HG03139 (cell line): ENCODE measurements at regions not wholly inside any gene's neighbourhood (a gene's known extent, or its start where the extent isn't known, plus 50 kb on each side); places are given as distances from the start of the nearest gene placed in this dataset.

ENCODE experiments used
- ATAC-seq: cut with Tn5 transposase; IDR thresholded peaks from one replicate; pipeline ENCODE4 v1.9.1; 2021; ENCODE audit not compliant: unreplicated experiment

DNA sequence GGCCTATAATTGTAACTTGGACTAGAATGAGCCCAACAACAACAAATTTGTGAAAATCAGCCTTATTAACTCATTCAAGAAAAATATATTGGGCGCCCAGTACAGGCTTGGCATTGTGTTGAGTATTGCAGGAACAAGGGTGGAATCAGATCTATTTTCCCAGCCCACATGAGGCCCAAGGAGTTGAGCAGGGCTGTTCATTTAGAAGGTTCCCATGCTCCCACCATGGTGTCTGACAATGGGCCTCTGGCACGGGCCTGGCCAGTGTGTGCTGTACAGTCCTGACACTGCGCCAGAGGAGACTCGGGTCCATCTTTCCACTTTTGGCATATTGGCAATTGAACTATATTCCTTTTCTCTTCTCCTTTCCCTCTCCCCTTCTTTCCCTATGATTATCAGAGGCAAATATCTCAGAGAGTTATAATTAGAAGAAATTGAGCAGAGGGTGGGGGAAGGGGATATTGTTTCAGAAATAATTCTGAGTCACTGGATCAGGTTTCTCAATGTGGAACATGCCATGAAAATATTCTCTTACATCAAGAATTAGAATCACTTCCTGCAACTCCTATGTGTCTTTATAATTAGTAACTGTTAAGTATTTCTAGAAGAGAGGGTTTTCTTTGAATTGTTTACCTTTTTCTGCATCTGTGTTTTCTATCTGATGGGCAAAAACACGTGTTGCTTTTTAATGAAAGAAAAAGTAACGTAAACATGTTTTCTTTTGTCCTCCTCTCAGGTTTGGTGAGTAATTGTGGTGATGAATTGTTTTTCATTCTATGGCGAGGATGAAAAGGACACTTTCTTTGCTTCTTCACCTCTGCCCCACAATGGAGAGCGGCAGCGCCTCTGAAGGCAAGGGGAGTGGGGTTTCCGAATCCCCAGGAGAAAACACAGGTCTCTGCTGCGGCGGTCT, 209.4 kb downstream of the FOXA2 start:
- no peak for ATAC-seq

DNA sequence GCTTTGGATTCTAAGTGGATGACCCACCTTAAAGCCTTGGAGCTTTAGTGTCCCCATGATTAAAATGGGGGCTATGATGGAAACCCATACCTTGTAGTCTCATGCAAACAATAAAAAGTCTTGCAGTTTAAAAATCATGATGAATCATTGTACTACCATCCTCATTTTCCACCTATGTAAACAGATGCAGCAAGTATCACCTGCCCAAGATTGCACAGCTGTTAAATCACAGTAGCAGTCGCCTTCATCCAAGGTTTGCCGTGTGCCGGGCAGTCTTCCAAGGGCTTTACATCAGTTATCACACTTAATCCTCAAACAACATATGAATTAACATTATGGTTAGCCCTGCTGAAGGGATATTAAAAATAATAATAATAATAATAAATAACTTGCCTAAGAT, 210.3 kb downstream of the FOXA2 start:
- ATAC-seq, result no peak

GRCh38 chr20:22373164-22373895, 211.0 kb downstream of the FOXA2 start:
- ATAC-seq, result no peak

GRCh38 chr20:22371843-22372242, 212.5 kb downstream of the FOXA2 start:
- ATAC-seq, result peak; percentile 76

DNA sequence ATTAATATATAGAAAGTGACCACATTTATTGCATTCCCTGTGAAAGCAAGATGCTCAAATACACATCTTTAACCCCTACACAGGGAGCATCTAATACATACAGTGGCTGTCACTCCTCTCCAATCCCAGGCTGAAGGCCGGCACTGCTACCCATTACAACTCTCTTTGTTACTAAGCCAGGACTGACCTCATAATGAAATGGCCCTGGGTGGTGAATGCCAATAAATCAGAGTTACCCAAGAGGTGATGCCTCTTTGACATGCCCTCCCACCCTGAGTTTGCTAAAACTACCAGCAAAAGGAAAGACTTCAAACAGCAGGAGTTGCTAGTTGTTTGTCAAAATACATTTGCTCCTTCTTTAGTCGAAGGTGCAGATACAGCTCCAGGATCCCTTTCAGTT, 214.2 kb downstream of the FOXA2 start:
- ATAC-seq, result no peak

DNA sequence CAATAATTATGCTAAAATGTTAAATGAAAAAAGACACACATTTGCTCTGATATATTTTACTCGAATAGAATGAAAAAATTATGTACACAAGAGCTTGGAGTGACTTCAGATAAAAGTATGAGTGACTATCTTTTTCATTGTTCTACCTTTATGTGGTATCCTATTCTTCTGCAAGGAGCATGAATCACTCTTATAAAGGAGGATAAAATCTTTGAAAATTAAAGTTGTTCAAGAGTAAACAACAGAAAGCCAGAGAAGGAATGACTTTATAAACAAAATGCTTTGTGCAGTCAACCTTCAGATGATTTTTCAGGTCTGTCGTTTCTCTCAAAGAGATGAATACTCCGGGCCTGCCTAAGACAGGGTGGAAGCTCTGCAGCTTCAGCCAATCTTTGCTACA, 215.3 kb downstream of the FOXA2 start:
- no peak for ATAC-seq

DNA sequence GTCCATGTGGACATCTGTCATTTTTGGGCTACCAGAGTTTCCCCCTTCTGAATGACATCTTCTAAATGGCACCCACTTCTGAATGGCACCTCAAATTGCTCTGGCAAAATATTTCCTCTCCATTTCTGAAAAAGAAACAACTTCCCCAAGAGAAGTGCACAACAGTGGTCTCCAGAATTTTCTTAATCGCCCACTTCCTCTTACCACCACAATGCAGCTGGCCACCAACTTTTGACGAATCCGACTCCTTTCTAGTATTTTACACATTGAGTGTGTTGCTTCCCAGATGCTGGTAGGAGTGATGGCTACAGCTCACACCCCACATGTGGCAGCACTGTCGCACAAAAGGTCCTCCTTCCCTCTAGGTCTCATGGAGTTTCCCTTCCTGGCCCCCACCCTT, 216.1 kb downstream of the FOXA2 start:
- no peak for ATAC-seq

DNA sequence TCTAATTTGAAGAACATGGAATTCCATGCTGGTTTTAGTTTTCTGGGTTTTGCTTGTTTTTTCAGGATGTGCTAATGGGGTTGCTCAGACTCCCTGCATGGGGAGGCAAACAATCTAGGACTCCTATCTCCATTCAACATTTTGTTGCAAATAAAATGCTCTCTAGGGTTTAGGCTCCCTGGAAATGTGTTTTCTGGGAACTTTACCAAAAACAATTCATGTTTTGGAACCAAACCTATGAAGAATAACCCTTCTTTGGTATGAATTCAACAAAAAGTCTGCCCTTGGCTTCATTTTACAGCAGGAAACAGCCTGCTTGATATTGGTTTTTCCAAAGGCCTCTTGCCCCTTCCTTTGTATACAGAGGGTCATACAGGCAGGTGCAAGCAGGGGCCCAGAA, 217.7 kb downstream of the FOXA2 start:
- no peak for ATAC-seq

GRCh38 chr20:22354647-22355046, 229.7 kb downstream of the FOXA2 start:
- ATAC-seq, result no peak

GRCh38 chr20:22353586-22353985, 230.8 kb downstream of the FOXA2 start:
- ATAC-seq, result no peak

DNA sequence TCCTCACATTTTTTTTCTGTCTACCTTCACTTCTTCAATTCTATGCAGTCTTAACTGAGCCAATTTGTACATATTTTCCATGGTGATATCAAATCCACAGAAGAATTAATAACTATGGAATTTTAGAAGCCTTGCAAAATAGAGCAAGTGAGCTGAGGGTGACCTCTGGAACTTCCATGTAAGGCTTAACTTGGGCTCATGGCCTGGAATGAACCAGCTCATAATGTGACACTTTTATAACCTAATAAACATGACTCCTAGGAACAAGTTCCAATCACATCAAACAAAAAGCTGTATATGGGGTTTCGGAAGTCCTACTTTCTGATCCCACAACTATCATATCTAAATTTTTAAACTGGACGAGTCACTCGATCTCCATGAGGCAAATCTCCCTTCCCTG, 232.4 kb downstream of the FOXA2 start:
- ATAC-seq, result no peak

DNA sequence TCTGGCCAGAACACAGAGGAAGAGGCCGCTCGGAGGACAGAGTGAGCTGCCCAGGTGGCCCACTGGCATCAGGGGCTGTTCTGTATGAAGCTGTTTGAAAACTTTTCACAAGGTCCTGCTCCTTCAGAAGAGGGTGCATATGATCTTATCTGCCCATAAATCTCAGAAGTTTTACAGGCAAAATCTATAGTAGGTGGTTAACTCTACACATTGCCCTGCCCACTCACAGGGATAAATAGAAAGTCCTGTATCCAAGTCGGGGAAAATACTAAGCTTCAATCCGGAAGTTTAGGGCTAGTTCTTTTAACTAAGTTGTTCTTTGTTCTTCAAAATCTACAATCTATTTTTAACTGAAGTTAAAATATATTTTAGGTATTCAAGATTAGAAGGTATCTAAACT, 233.7 kb downstream of the FOXA2 start:
- no peak for ATAC-seq

GRCh38 chr20:22348010-22348409, 236.4 kb downstream of the FOXA2 start:
- ATAC-seq, result no peak

DNA sequence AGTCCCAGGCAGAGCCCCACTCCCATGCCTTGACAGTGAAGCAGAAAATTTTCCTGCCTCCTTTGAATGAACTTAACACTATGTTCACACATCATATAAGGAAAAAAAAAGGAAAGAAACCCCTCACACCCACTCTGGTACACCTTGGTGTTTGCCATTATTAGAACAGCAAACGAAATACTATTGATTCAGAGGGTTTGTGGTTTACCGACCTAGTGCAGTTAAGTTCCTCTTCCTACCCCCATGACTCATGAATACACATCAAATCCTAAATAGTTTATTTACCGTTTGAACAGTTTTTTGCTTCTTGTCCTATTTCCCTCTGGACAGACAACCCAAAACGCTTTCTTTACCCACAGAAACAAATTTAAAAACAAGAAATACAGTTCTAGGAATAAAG, 237.7 kb downstream of the FOXA2 start:
- ATAC-seq, result no peak

- no peak for ATAC-seq
Measured at GRCh38 chr20:22343612-22344011, 240.8 kb downstream of the FOXA2 start.

- no peak for ATAC-seq
Measured at GRCh38 chr20:22342410-22342809, 242.0 kb downstream of the FOXA2 start.

- ATAC-seq, result no peak
Measured at GRCh38 chr20:22341508-22341907, 242.9 kb downstream of the FOXA2 start.

DNA sequence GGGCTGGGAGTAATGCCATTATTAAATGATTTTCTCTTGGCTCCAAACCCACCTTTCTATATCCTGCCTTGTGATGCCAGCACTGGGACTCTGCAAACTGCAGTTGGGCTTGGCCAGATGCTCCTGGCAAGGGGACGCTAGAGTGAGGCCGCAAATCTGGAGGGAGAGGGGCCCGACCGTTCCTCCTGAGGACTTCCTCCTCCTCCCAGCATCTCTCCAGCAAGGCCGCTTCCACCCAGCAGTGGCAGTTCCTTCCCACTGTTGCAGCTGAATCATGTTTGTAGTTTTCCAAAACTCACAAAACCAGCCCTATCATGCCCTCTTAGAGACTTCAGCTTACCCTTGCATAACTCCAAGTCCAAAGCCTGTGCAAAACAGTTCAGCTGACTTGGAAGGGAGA, 244.4 kb downstream of the FOXA2 start:
- ATAC-seq, result no peak

GRCh38 chr20:22339091-22339881, 245.1 kb downstream of the FOXA2 start:
- ATAC-seq, result no peak

DNA sequence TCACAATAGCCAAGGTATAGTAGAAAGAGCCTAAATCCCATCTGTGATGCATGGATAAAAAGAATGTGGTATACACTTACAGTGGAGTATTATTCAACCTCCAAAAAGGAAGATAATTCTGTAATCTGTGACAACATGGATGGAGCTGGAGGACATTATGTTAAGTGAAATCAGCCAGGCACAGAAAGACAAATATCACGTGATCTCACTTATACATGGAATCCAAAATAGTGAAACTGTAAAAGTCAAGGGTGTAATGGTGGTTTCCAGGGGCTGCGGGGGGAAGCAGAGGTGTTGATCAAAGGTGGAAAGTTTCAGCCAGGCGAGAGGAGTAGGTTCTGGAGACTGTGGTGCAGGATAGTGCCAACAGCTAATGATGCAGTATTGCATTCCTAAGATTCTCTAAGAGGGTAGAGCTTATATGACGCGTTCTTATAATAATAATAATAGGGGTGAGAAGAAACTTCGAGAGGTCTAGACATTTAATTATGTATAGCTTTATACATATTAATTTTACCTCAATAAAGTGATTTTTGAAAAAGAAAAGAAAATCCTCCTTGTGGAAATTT, 246.1 kb downstream of the FOXA2 start:
- no peak for ATAC-seq

GRCh38 chr20:22335210-22335609, 249.2 kb downstream of the FOXA2 start:
- no peak for ATAC-seq
